IMR-90 (cell line): ENCODE measurements at regions not wholly inside any gene's neighbourhood (a gene's known extent, or its start where the extent isn't known, plus 50 kb on each side); places are given as distances from the start of the nearest gene placed in this dataset.

Source experiments
- BHLHE40 ChIP-seq: fragments of 150-350 bp; IDR thresholded peaks from 2 replicates; pipeline ENCODE4 v1.6.1; 2016; ENCODE audit warnings: mild to moderate bottlenecking, low read depth, low read length
- CTCF ChIP-seq: conservative IDR thresholded peaks from 2 replicates; pipeline ENCODE4 v1.5.1; 2012; ENCODE audit warnings: mild to moderate bottlenecking, low read depth, low read length, improper control_type of control experiment
- FOS ChIP-seq: fragments of 150-350 bp; IDR thresholded peaks from 2 replicates; pipeline ENCODE4 v1.6.1; 2016; ENCODE audit warnings: low read depth, low read length
- MAZ ChIP-seq: IDR thresholded peaks from 2 replicates; pipeline ENCODE4 v1.6.1; 2012; ENCODE audit warnings: low read depth, mild to moderate bottlenecking, low read length, improper control_type of control experiment, moderate library complexity, borderline replicate concordance
- MXI1 ChIP-seq: IDR thresholded peaks from 2 replicates; pipeline ENCODE4 v1.6.1; 2012; ENCODE audit warnings: low read depth, mild to moderate bottlenecking, low read length, moderate library complexity, borderline replicate concordance
- POLR2A ChIP-seq: IDR thresholded peaks from 2 replicates; pipeline ENCODE4 v1.6.1; 2012; ENCODE audit warnings: mild to moderate bottlenecking, low read depth, low read length
- RFX5 ChIP-seq: IDR thresholded peaks from 2 replicates; pipeline ENCODE4 v1.8.0; 2012; ENCODE audit warnings: low read depth, mild to moderate bottlenecking, low read length, moderate library complexity

- no peak for TF ChIP-seq CTCF
- TF ChIP-seq RFX5: no peak
- no peak for TF ChIP-seq POLR2A
- no peak for TF ChIP-seq FOS
- TF ChIP-seq BHLHE40: no peak
- no peak for TF ChIP-seq MXI1
- TF ChIP-seq MAZ: no peak
Measured at GRCh38 chr11:39541945-39542351, 1917.5 kb downstream of the LRRC4C start.
